ENCODE measurements at regions not wholly inside any gene's neighbourhood (a gene's known extent, or its start where the extent isn't known, plus 50 kb on each side); places are given as distances from the start of the nearest gene placed in this dataset.

DNA sequence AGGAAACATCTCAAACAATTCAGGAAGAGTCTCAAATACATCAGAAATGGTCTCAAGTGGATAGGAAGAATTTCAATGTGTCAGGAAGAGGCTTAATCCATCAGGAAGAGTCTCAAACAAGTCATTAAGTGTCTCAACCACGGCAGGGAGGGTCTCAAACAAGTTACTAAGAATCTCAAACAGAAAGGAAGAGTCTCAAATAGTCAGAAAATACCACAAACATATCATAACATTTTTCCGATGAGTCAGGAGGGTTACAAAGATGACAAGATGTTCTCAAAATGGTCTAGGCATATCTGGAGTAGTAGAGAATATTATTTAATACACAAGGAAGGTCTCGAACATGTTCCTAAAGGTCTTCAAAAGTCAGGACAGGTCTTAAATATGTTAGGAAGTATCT, 109.3 kb upstream of the USP9X start:
- no peaks in the 10 kb centered on the region for H3K79me2 ChIP-seq (ENCODE audit: control insufficient read depth, insufficient read depth, low read length)
- H3K27me3 Mint-ChIP-seq: no peaks in the 10 kb centered on the region
- H3K4me3 ChIP-seq (ENCODE audit: control extremely low read depth in 1 of 5, extremely low read depth in 1 of 5, insufficient read depth in 1 of 5, low read depth in 2 of 5, low read length in 4 of 5): no peak overlapping the region
- H3K36me3 ChIP-seq (replicated peaks in 1 of 2; ENCODE audit: control extremely low read depth in 1 of 2, control insufficient read depth in 1 of 2, extremely low read depth in 1 of 2, insufficient read depth in 2 of 2, low read length in 1 of 2): no peaks in the 10 kb centered on the region
- ChIA-PET POLR2A (no interaction called here), CTCF (no interaction called here)
- H3K9me3 Mint-ChIP-seq (ENCODE audit: insufficient read depth): peaks cover 4% of the 10 kb centered on the region
- ATAC-seq (ENCODE audit: low read depth): no peak
- no peak overlapping the region for H3K27ac Mint-ChIP-seq
- no peaks in the 10 kb centered on the region for H3K4me1 ChIP-seq (ENCODE audit: control insufficient read depth in 2 of 2, insufficient read depth in 2 of 2, low read length in 2 of 2)
- no peak overlapping the region for H3K27ac ChIP-seq (ENCODE audit: low read length in 2 of 2)
- no CpG with 5 or more reads among the region's 3 CpGs for WGBS (ENCODE audit: insufficient coverage)
- no peak for TF ChIP-seq EZH2 (IDR thresholded peaks at IDR 0.05; ENCODE audit: borderline replicate concordance, insufficient read depth, low read depth, low read length, poor library complexity, severe bottlenecking)
- TF ChIP-seq, protein P1, sequence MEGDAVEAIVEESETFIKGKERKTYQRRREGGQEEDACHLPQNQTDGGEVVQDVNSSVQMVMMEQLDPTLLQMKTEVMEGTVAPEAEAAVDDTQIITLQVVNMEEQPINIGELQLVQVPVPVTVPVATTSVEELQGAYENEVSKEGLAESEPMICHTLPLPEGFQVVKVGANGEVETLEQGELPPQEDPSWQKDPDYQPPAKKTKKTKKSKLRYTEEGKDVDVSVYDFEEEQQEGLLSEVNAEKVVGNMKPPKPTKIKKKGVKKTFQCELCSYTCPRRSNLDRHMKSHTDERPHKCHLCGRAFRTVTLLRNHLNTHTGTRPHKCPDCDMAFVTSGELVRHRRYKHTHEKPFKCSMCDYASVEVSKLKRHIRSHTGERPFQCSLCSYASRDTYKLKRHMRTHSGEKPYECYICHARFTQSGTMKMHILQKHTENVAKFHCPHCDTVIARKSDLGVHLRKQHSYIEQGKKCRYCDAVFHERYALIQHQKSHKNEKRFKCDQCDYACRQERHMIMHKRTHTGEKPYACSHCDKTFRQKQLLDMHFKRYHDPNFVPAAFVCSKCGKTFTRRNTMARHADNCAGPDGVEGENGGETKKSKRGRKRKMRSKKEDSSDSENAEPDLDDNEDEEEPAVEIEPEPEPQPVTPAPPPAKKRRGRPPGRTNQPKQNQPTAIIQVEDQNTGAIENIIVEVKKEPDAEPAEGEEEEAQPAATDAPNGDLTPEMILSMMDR (IDR thresholded peaks at IDR 0.05): no peak
- H3K4me2 ChIP-seq (replicated peaks; ENCODE audit: low read depth, low read length, poor library complexity, severe bottlenecking): no peak overlapping the region
- H2AFZ ChIP-seq (ENCODE audit: insufficient read depth, low read depth, low read length, poor library complexity, severe bottlenecking): no peak overlapping the region
- intact Hi-C loops (cut with micrococcal nuclease): no loop called here
- no peaks in the 10 kb centered on the region for H3K4me1 Mint-ChIP-seq
- no peaks in the 10 kb centered on the region for H4K20me1 ChIP-seq (ENCODE audit: control insufficient read depth, insufficient read depth, low read length, poor library complexity, severe bottlenecking)
- DNase-seq: no peak
- H3K27me3 ChIP-seq (replicated peaks in 1 of 4; ENCODE audit: control extremely low read depth in 1 of 4, control insufficient read depth in 3 of 4, insufficient read depth in 4 of 4, low read length in 3 of 4): peaks cover 0 to 3% (median 0%) of the 10 kb centered on the region in 4 experiments
- H3K9ac ChIP-seq (ENCODE audit: low read length): no peak overlapping the region
- H3K4me3 Mint-ChIP-seq: no peak overlapping the region
- peaks cover 0 to 5% (median 0%) of the 10 kb centered on the region in 3 donors for H3K9me3 ChIP-seq (ENCODE audit: control extremely low read depth in 1 of 3, control insufficient read depth in 2 of 3, insufficient read depth in 1 of 3, low read length in 2 of 3)

DNA sequence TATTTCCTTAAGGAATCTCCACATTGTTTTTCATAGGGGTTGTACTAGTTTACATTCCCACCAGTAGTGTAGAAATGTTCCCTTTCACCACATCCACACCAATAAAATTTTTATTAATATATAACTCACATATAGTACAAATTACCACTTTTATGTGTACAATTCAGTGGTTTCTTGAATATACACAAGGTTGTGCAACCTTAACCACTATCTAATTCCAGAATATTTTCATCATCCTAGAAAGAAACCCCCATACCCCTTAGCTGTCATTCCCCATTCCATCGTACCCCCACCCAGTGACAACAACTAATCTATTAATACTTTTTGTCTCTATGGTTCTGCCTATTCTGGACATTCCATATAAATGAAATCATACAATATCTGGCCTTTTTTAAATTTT, 108.3 kb upstream of the USP9X start:
- POLR2A ChIA-PET: no interaction called here
- Histone ChIP-seq H3K4me2 (replicated peaks; ENCODE audit: low read depth, low read length, poor library complexity, severe bottlenecking) (no peak overlapping the region), H3K9ac (ENCODE audit: low read length) (no peak overlapping the region), H2AFZ (ENCODE audit: insufficient read depth, low read depth, low read length, poor library complexity, severe bottlenecking) (no peak overlapping the region), H3K27ac (ENCODE audit: low read length in 2 of 2) (no peak overlapping the region), H3K79me2 (ENCODE audit: control insufficient read depth, insufficient read depth, low read length) (no peaks in the 10 kb centered on the region), H3K27me3 (replicated peaks in 1 of 4; ENCODE audit: control extremely low read depth in 1 of 4, control insufficient read depth in 3 of 4, insufficient read depth in 4 of 4, low read length in 3 of 4) (peaks cover 0 to 3% (median 0%) of the 10 kb centered on the region in 4 experiments), H3K36me3 (replicated peaks in 1 of 2; ENCODE audit: control extremely low read depth in 1 of 2, control insufficient read depth in 1 of 2, extremely low read depth in 1 of 2, insufficient read depth in 2 of 2, low read length in 1 of 2) (no peaks in the 10 kb centered on the region), H3K9me3 (ENCODE audit: control extremely low read depth in 1 of 3, control insufficient read depth in 2 of 3, insufficient read depth in 1 of 3, low read length in 2 of 3) (peaks cover 0 to 5% (median 0%) of the 10 kb centered on the region in 3 donors), H3K4me1 (ENCODE audit: control insufficient read depth in 2 of 2, insufficient read depth in 2 of 2, low read length in 2 of 2) (no peaks in the 10 kb centered on the region), H3K4me3 (ENCODE audit: control extremely low read depth in 1 of 5, extremely low read depth in 1 of 5, insufficient read depth in 1 of 5, low read depth in 2 of 5, low read length in 4 of 5) (no peak overlapping the region), H4K20me1 (ENCODE audit: control insufficient read depth, insufficient read depth, low read length, poor library complexity, severe bottlenecking) (no peaks in the 10 kb centered on the region)
- no peaks in the 10 kb centered on the region for H3K4me1 Mint-ChIP-seq
- ATAC-seq (ENCODE audit: low read depth): no peak
- CTCF ChIA-PET: no interaction called here
- DNase-seq: no peak
- TF ChIP-seq, protein P1 (IDR thresholded peaks at IDR 0.05): no peak
- no peak for TF ChIP-seq EZH2 (IDR thresholded peaks at IDR 0.05; ENCODE audit: borderline replicate concordance, insufficient read depth, low read depth, low read length, poor library complexity, severe bottlenecking)
- WGBS (ENCODE audit: insufficient coverage): no CpG with 5 or more reads among the region's 1 CpG
- intact Hi-C loops (cut with micrococcal nuclease): no loop called here
- H3K27me3 Mint-ChIP-seq: no peaks in the 10 kb centered on the region
- H3K9me3 Mint-ChIP-seq (ENCODE audit: insufficient read depth): peaks cover 4% of the 10 kb centered on the region
- H3K4me3 Mint-ChIP-seq: no peak overlapping the region
- H3K27ac Mint-ChIP-seq: no peak overlapping the region

All from B cell (primary cell).